ENCODE measurements at regions not wholly inside any gene's neighbourhood (a gene's known extent, or its start where the extent isn't known, plus 50 kb on each side); places are given as distances from the start of the nearest gene placed in this dataset.

- peak; percentile 58 for DNase-seq (ENCODE audit: low read depth, low spot score)
- Histone ChIP-seq H3K36me3 (ENCODE audit: insufficient read depth, insufficient read length, low read length) (no peaks in the 10 kb centered on the region), H3K4me3 (ENCODE audit: insufficient read length, low read depth) (no peak overlapping the region), H3K9ac (ENCODE audit: insufficient read length, low read depth) (no peak overlapping the region), H3K27me3 (ENCODE audit: insufficient read depth, insufficient read length) (peaks cover 3% of the 10 kb centered on the region), H3K4me1 (ENCODE audit: insufficient read depth, insufficient read length) (peaks cover 4% of the 10 kb centered on the region), H3K9me3 (ENCODE audit: insufficient read depth, low read length) (no peaks in the 10 kb centered on the region)
- TF ChIP-seq ZNF274 (IDR thresholded peaks at IDR 0.05; ENCODE audit: low read depth, low read length): no peak
- no peak for TF ChIP-seq SUZ12 (IDR thresholded peaks at IDR 0.05; ENCODE audit: extremely low read depth, insufficient read depth, insufficient read length)
- no peak for TF ChIP-seq YY1 (IDR thresholded peaks at IDR 0.05; ENCODE audit: insufficient read depth, insufficient read length)
These were observed 72.0 kb upstream of the KCNA3 start for GRCh38 chr1:110746644-110747259.

- H3K4me1 ChIP-seq (ENCODE audit: insufficient read depth, insufficient read length): no peaks in the 10 kb centered on the region
- no peaks in the 10 kb centered on the region for H3K36me3 ChIP-seq (ENCODE audit: insufficient read depth, insufficient read length, low read length)
- TF ChIP-seq YY1 (IDR thresholded peaks at IDR 0.05; ENCODE audit: insufficient read depth, insufficient read length) (no peak), SUZ12 (IDR thresholded peaks at IDR 0.05; ENCODE audit: extremely low read depth, insufficient read depth, insufficient read length) (no peak), ZNF274 (IDR thresholded peaks at IDR 0.05; ENCODE audit: low read depth, low read length) (no peak)
- no peak overlapping the region for H3K4me3 ChIP-seq (ENCODE audit: insufficient read length, low read depth)
- H3K27me3 ChIP-seq (ENCODE audit: insufficient read depth, insufficient read length): peaks cover 3% of the 10 kb centered on the region
- no peak for DNase-seq (ENCODE audit: low read depth, low spot score)
- no peaks in the 10 kb centered on the region for H3K9me3 ChIP-seq (ENCODE audit: insufficient read depth, low read length)
- no peak overlapping the region for H3K9ac ChIP-seq (ENCODE audit: insufficient read length, low read depth)
These were observed 68.7 kb upstream of the KCNA3 start for GRCh38 chr1:110743397-110743796.

- Histone ChIP-seq H3K27me3 (ENCODE audit: insufficient read depth, insufficient read length) (peaks cover 4% of the 10 kb centered on the region), H3K9me3 (ENCODE audit: insufficient read depth, low read length) (no peaks in the 10 kb centered on the region), H3K4me3 (ENCODE audit: insufficient read length, low read depth) (no peak overlapping the region), H3K4me1 (ENCODE audit: insufficient read depth, insufficient read length) (peaks cover 4% of the 10 kb centered on the region), H3K36me3 (ENCODE audit: insufficient read depth, insufficient read length, low read length) (no peaks in the 10 kb centered on the region), H3K9ac (ENCODE audit: insufficient read length, low read depth) (no peak overlapping the region)
- TF ChIP-seq YY1 (IDR thresholded peaks at IDR 0.05; ENCODE audit: insufficient read depth, insufficient read length) (no peak), SUZ12 (IDR thresholded peaks at IDR 0.05; ENCODE audit: extremely low read depth, insufficient read depth, insufficient read length) (no peak), ZNF274 (IDR thresholded peaks at IDR 0.05; ENCODE audit: low read depth, low read length) (no peak)
- DNase-seq (ENCODE audit: low read depth, low spot score): no peak
These were observed 62.3 kb upstream of the KCNA3 start for GRCh38 chr1:110736900-110737605.

GRCh38 chr1:110734133-110734680 is 59.5 kb upstream of the KCNA3 start:
- no peak for DNase-seq (ENCODE audit: low read depth, low spot score)

GRCh38 chr1:110731529-110731928 is 56.8 kb upstream of the KCNA3 start:
- no peak overlapping the region for H3K4me3 ChIP-seq (ENCODE audit: insufficient read length, low read depth)
- no peaks in the 10 kb centered on the region for H3K36me3 ChIP-seq (ENCODE audit: insufficient read depth, insufficient read length, low read length)
- no peak for DNase-seq (ENCODE audit: low read depth, low spot score)
- no peaks in the 10 kb centered on the region for H3K9me3 ChIP-seq (ENCODE audit: insufficient read depth, low read length)
- peaks cover 1% of the 10 kb centered on the region for H3K27me3 ChIP-seq (ENCODE audit: insufficient read depth, insufficient read length)
- no peak for TF ChIP-seq YY1 (IDR thresholded peaks at IDR 0.05; ENCODE audit: insufficient read depth, insufficient read length)
- TF ChIP-seq ZNF274 (IDR thresholded peaks at IDR 0.05; ENCODE audit: low read depth, low read length): no peak
- no peak for TF ChIP-seq SUZ12 (IDR thresholded peaks at IDR 0.05; ENCODE audit: extremely low read depth, insufficient read depth, insufficient read length)
- peaks cover 4% of the 10 kb centered on the region for H3K4me1 ChIP-seq (ENCODE audit: insufficient read depth, insufficient read length)
- no peak overlapping the region for H3K9ac ChIP-seq (ENCODE audit: insufficient read length, low read depth)

More at GRCh38 chr1:110734133-110734680, 59.5 kb upstream of the KCNA3 start:
- H3K4me3 ChIP-seq (ENCODE audit: insufficient read length, low read depth): no peak overlapping the region
- H3K9ac ChIP-seq (ENCODE audit: insufficient read length, low read depth): no peak overlapping the region
- H3K4me1 ChIP-seq (ENCODE audit: insufficient read depth, insufficient read length): peaks cover 4% of the 10 kb centered on the region
- peaks cover 4% of the 10 kb centered on the region for H3K27me3 ChIP-seq (ENCODE audit: insufficient read depth, insufficient read length)
- H3K9me3 ChIP-seq (ENCODE audit: insufficient read depth, low read length): no peaks in the 10 kb centered on the region
- H3K36me3 ChIP-seq (ENCODE audit: insufficient read depth, insufficient read length, low read length): no peaks in the 10 kb centered on the region
- no peak for TF ChIP-seq ZNF274 (IDR thresholded peaks at IDR 0.05; ENCODE audit: low read depth, low read length)

GRCh38 chr1:110728388-110729001 is 53.8 kb upstream of the KCNA3 start:
- no peak for TF ChIP-seq ZNF274 (IDR thresholded peaks at IDR 0.05; ENCODE audit: low read depth, low read length)
- TF ChIP-seq SUZ12 (IDR thresholded peaks at IDR 0.05; ENCODE audit: extremely low read depth, insufficient read depth, insufficient read length): no peak
- no peak overlapping the region for H3K4me3 ChIP-seq (ENCODE audit: insufficient read length, low read depth)
- H3K9ac ChIP-seq (ENCODE audit: insufficient read length, low read depth): no peak overlapping the region
- no peaks in the 10 kb centered on the region for H3K4me1 ChIP-seq (ENCODE audit: insufficient read depth, insufficient read length)
- H3K27me3 ChIP-seq (ENCODE audit: insufficient read depth, insufficient read length): no peaks in the 10 kb centered on the region
- H3K9me3 ChIP-seq (ENCODE audit: insufficient read depth, low read length): no peaks in the 10 kb centered on the region
- H3K36me3 ChIP-seq (ENCODE audit: insufficient read depth, insufficient read length, low read length): no peaks in the 10 kb centered on the region
- DNase-seq (ENCODE audit: low read depth, low spot score): no peak

GRCh38 chr1:110727246-110727645 is 52.5 kb upstream of the KCNA3 start:
- Histone ChIP-seq H3K27me3 (ENCODE audit: insufficient read depth, insufficient read length) (no peaks in the 10 kb centered on the region), H3K4me3 (ENCODE audit: insufficient read length, low read depth) (no peak overlapping the region), H3K4me1 (ENCODE audit: insufficient read depth, insufficient read length) (no peaks in the 10 kb centered on the region), H3K9ac (ENCODE audit: insufficient read length, low read depth) (no peak overlapping the region), H3K9me3 (ENCODE audit: insufficient read depth, low read length) (no peaks in the 10 kb centered on the region), H3K36me3 (ENCODE audit: insufficient read depth, insufficient read length, low read length) (no peaks in the 10 kb centered on the region)
- no peak for TF ChIP-seq SUZ12 (IDR thresholded peaks at IDR 0.05; ENCODE audit: extremely low read depth, insufficient read depth, insufficient read length)
- no peak for TF ChIP-seq YY1 (IDR thresholded peaks at IDR 0.05; ENCODE audit: insufficient read depth, insufficient read length)
- TF ChIP-seq ZNF274 (IDR thresholded peaks at IDR 0.05; ENCODE audit: low read depth, low read length): no peak
- no peak for DNase-seq (ENCODE audit: low read depth, low spot score)

All from NT2/D1 (cell line).